GM21825 (cell line): ENCODE measurements at regions not wholly inside any gene's neighbourhood (a gene's known extent, or its start where the extent isn't known, plus 50 kb on each side); places are given as distances from the start of the nearest gene placed in this dataset.

Source experiments
- ATAC-seq: cut with Tn5 transposase; IDR thresholded peaks from one replicate; pipeline ENCODE4 v1.9.1; 2021; ENCODE audit warnings: mild to moderate bottlenecking, moderate library complexity; ENCODE audit not compliant: unreplicated experiment

GRCh38 chr4:136329042-136329662 lies 1203.1 kb downstream of the PCDH18 start:
- no peak for ATAC-seq

GRCh38 chr4:136328131-136328530 lies 1204.2 kb downstream of the PCDH18 start:
- no peak for ATAC-seq

- ATAC-seq = no peak
Observed at GRCh38 chr4:136320465-136320813, 1211.9 kb downstream of the PCDH18 start.

- ATAC-seq = no peak
Observed at GRCh38 chr4:136319789-136320464, 1212.4 kb downstream of the PCDH18 start.

- no peak for ATAC-seq
Observed at GRCh38 chr4:136316961-136317360, 1215.3 kb downstream of the PCDH18 start.

- ATAC-seq = no peak
Observed at GRCh38 chr4:136314686-136315085, 1217.6 kb downstream of the PCDH18 start.

GRCh38 chr4:136311774-136312173 lies 1220.5 kb downstream of the PCDH18 start:
- no peak for ATAC-seq

GRCh38 chr4:136307765-136308164 lies 1224.5 kb downstream of the PCDH18 start:
- ATAC-seq = no peak

GRCh38 chr4:136306361-136306760 lies 1225.9 kb downstream of the PCDH18 start:
- ATAC-seq = no peak

GRCh38 chr4:136302566-136302965 lies 1229.7 kb downstream of the PCDH18 start:
- no peak for ATAC-seq

- no peak for ATAC-seq
Observed at GRCh38 chr4:136301749-136302495, 1230.4 kb downstream of the PCDH18 start.

- ATAC-seq = no peak
Observed at GRCh38 chr4:136283977-136284376, 1248.3 kb downstream of the PCDH18 start.

- no peak for ATAC-seq
Observed at GRCh38 chr4:136281889-136282288, 1250.4 kb downstream of the PCDH18 start.

- ATAC-seq = no peak
Observed at GRCh38 chr4:136281307-136281706, 1251.0 kb downstream of the PCDH18 start.

- ATAC-seq = no peak
Observed at GRCh38 chr4:136277741-136278140, 1254.6 kb downstream of the PCDH18 start.

GRCh38 chr4:136246876-136247275 lies 1285.4 kb downstream of the PCDH18 start:
- ATAC-seq = no peak

- no peak for ATAC-seq
Observed at GRCh38 chr4:136241221-136241986, 1290.9 kb downstream of the PCDH18 start.

- ATAC-seq = no peak
Observed at GRCh38 chr4:136227315-136227714, 1305.0 kb downstream of the PCDH18 start.

- ATAC-seq = no peak
Observed at GRCh38 chr4:136219592-136220125, 1312.6 kb downstream of the PCDH18 start.

GRCh38 chr4:136203199-136203598 lies 1329.1 kb downstream of the PCDH18 start:
- no peak for ATAC-seq

GRCh38 chr4:136198358-136198757 lies 1333.9 kb downstream of the PCDH18 start:
- ATAC-seq = no peak
